CD14-positive monocyte (primary cell): ENCODE measurements at regions not wholly inside any gene's neighbourhood (a gene's known extent, or its start where the extent isn't known, plus 50 kb on each side); places are given as distances from the start of the nearest gene placed in this dataset.
"Not testable (repeated sequence)": the region's sequence is repeated elsewhere in the genome, so short reads cannot be mapped to it uniquely, and the experiment has no call there.

ENCODE experiments used
- DNase-seq, 3 donors: peaks; one replicate each; pipeline ENCODE4 v3.0.0-alpha.2; 2011 to 2022
- H2AFZ ChIP-seq: 2 replicates; pipeline ENCODE4 v1.6.0; 2012; ENCODE audit warnings: mild to moderate bottlenecking, low read depth, low read length, inconsistent platforms; ENCODE audit not compliant: insufficient read depth, poor library complexity, severe bottlenecking
- H3K27ac ChIP-seq, 2 donors: 1 replicate in 1 of 2; 2 replicates in 1 of 2; pipeline ENCODE4 v1.5.1; 2012 to 2013; ENCODE audit warnings: low read length in 2 of 2, control low read depth in 1 of 2, inconsistent platforms in 1 of 2, low read depth in 1 of 2, mild to moderate bottlenecking in 1 of 2
- H3K27me3 ChIP-seq, 2 donors: one replicate each; pipeline versions ENCODE4 v1.6.0 to v1.6.1; 2011 to 2013; ENCODE audit warnings: low read length in 2 of 2; ENCODE audit not compliant: control insufficient read depth in 2 of 2, insufficient read depth in 2 of 2
- H3K36me3 ChIP-seq, 2 donors: replicated peaks in 1 of 2; 1 replicate in 1 of 2; 2 replicates in 1 of 2; pipeline versions ENCODE4 v1.5.1 to v1.6.1; 2012 to 2013; ENCODE audit warnings: low read length in 2 of 2, control low read depth in 1 of 2, inconsistent platforms in 1 of 2, mild to moderate bottlenecking in 1 of 2; ENCODE audit not compliant: insufficient read depth in 2 of 2, control insufficient read depth in 1 of 2
- H3K4me1 ChIP-seq, 2 donors: 1 replicate in 1 of 2; 2 replicates in 1 of 2; pipeline versions ENCODE4 v1.5.1 to v1.6.1; 2012 to 2013; ENCODE audit warnings: low read length in 2 of 2, control low read depth in 1 of 2, inconsistent platforms in 1 of 2, mild to moderate bottlenecking in 1 of 2, moderate library complexity in 1 of 2; ENCODE audit not compliant: insufficient read depth in 2 of 2, control insufficient read depth in 1 of 2
- H3K4me2 ChIP-seq: replicated peaks from 2 replicates; pipeline ENCODE3; 2012; ENCODE audit warnings: low read length, moderate library complexity, mild to moderate bottlenecking; ENCODE audit not compliant: poor library complexity, severe bottlenecking; ENCODE audit errors: extremely low read depth
- H3K4me3 ChIP-seq, 3 experiments: fragments of 200-600 bp in 1 of 3; sonication (generic) in 1 of 3; replicated peaks in 1 of 3; 1 replicate in 2 of 3; 2 replicates in 1 of 3; pipeline ENCODE4 v1.5.1; 2011 to 2013; ENCODE audit warnings: low read length in 3 of 3, mild to moderate bottlenecking in 3 of 3, control low read depth in 2 of 3, low read depth in 2 of 3, inconsistent platforms in 1 of 3, moderate library complexity in 1 of 3
- H3K79me2 ChIP-seq: 2 replicates; pipeline ENCODE4 v1.6.0; 2012; ENCODE audit warnings: mild to moderate bottlenecking, control low read depth, inconsistent platforms, low read length, moderate library complexity; ENCODE audit not compliant: insufficient read depth
- H3K9ac ChIP-seq: 2 replicates; pipeline ENCODE4 v1.6.0; 2017; ENCODE audit warnings: low read length, mild to moderate bottlenecking; ENCODE audit not compliant: insufficient read depth, poor library complexity, severe bottlenecking
- H3K9me3 ChIP-seq, 2 donors: replicated peaks in 1 of 2; 1 replicate in 1 of 2; 2 replicates in 1 of 2; pipeline versions ENCODE4 v1.5.1 to v1.6.1; 2012 to 2013; ENCODE audit warnings: low read length in 2 of 2, control low read depth in 1 of 2; ENCODE audit not compliant: control insufficient read depth in 1 of 2, insufficient read depth in 1 of 2
- H4K20me1 ChIP-seq: 2 replicates; pipeline ENCODE4 v1.6.0; 2012; ENCODE audit warnings: mild to moderate bottlenecking, low read length, control low read depth, moderate library complexity; ENCODE audit not compliant: insufficient read depth
- H3K27ac Mint-ChIP-seq, 7 donors: one replicate each; pipeline ENCODE4 v1.8.0; 2020; ENCODE audit warnings: mild to moderate bottlenecking in 7 of 7, mixed read lengths in 7 of 7, moderate library complexity in 6 of 7, inconsistent platforms in 2 of 7
- H3K27me3 Mint-ChIP-seq, 3 donors: one replicate each; pipeline ENCODE4 v1.8.0; 2021 to 2022; ENCODE audit warnings: low read depth in 3 of 3, mild to moderate bottlenecking in 3 of 3, mixed read lengths in 3 of 3, moderate library complexity in 3 of 3, inconsistent platforms in 1 of 3
- H3K36me3 Mint-ChIP-seq, 2 donors: one replicate each; pipeline ENCODE4 v1.8.0; 2020; ENCODE audit warnings: mixed read lengths in 2 of 2, inconsistent platforms in 1 of 2, mild to moderate bottlenecking in 1 of 2
- H3K4me1 Mint-ChIP-seq: one replicate; pipeline ENCODE4 v1.8.0; 2020; ENCODE audit warnings: mild to moderate bottlenecking, mixed read lengths
- H3K4me3 Mint-ChIP-seq, 2 donors: one replicate each; pipeline ENCODE4 v1.8.0; 2020; ENCODE audit warnings: mild to moderate bottlenecking in 2 of 2, mixed read lengths in 2 of 2, moderate library complexity in 1 of 2
- H3K9me3 Mint-ChIP-seq, 7 donors: one replicate each; pipeline ENCODE4 v1.8.0; 2020 to 2022; ENCODE audit warnings: mixed read lengths in 7 of 7, mild to moderate bottlenecking in 6 of 7, moderate library complexity in 6 of 7, inconsistent platforms in 2 of 7
- CTCF ChIP-seq: fragments of 200-600 bp; IDR thresholded peaks from one replicate; pipeline ENCODE4 v1.8.0; 2022; ENCODE audit warnings: antibody characterized with exemption, mild to moderate bottlenecking
- WGBS: methylation state at CpG from one replicate; pipeline ENCODE4 v1.1.5; 2013; ENCODE audit warnings: missing lambda C conversion rate; ENCODE audit not compliant: insufficient coverage; 5-methylcytosine and 5-hydroxymethylcytosine counted together
- intact Hi-C, 2 donors: fragments of 100-400 bp; cut with micrococcal nuclease; formaldehyde crosslinking; loops; one replicate each; pipeline versions ENCODE4 v1.15.0 to v1.15.1; 2023

- Mint-ChIP-seq H3K4me3 (no peak overlapping the region), H3K9me3 (peaks cover 1 to 16% (median 5%) of the 10 kb centered on the region in 7 donors), H3K27ac (no peak overlapping the region), H3K27me3 (no peaks in the 10 kb centered on the region), H3K36me3 (no peaks in the 10 kb centered on the region), H3K4me1 (no peaks in the 10 kb centered on the region)
- intact Hi-C loops, result no loop called here
- no peaks in the 10 kb centered on the region for H3K27me3 ChIP-seq
- H3K36me3 ChIP-seq, result no peaks in the 10 kb centered on the region
- peaks cover 0 to 17% of the 10 kb centered on the region in 2 donors for H3K9me3 ChIP-seq
- H2AFZ ChIP-seq, result no peak overlapping the region
- TF ChIP-seq CTCF, result no peak
- H3K4me1 ChIP-seq, result no peaks in the 10 kb centered on the region
- H3K27ac ChIP-seq, result no peak overlapping the region
- H3K4me3 ChIP-seq, result no peak overlapping the region
- DNase-seq, result no peak
- no peak overlapping the region for H3K4me2 ChIP-seq
- H3K9ac ChIP-seq, result no peak overlapping the region
- no peaks in the 10 kb centered on the region for H4K20me1 ChIP-seq
- H3K79me2 ChIP-seq, result no peaks in the 10 kb centered on the region
Measured at GRCh38 chr5:20307391-20307790, 319.4 kb upstream of the CDH18 start.

- intact Hi-C loops, result no loop called here
Measured at GRCh38 chr5:20305463-20305862, 317.5 kb upstream of the CDH18 start.

GRCh38 chr5:20304570-20304969, 316.6 kb upstream of the CDH18 start:
- intact Hi-C loops, H3K4me3 Mint-ChIP-seq, H3K4me2 ChIP-seq, H3K27me3 ChIP-seq, H3K27ac ChIP-seq, H4K20me1 ChIP-seq, H3K36me3 Mint-ChIP-seq, H3K9ac ChIP-seq, H3K27me3 Mint-ChIP-seq, DNase-seq, H3K36me3 ChIP-seq, H3K4me3 ChIP-seq, H3K79me2 ChIP-seq, H3K27ac Mint-ChIP-seq, H3K4me1 Mint-ChIP-seq, H2AFZ ChIP-seq, H3K4me1 ChIP-seq: not testable (repeated sequence)
- WGBS, result 88% methylated on average over 4 of the region's 11 CpGs
- peaks cover 0 to 17% of the 10 kb centered on the region in 2 donors for H3K9me3 ChIP-seq
- peaks cover 0 to 16% (median 4%) of the 10 kb centered on the region in 7 donors for H3K9me3 Mint-ChIP-seq

More at GRCh38 chr5:20305463-20305862, 317.5 kb upstream of the CDH18 start:
- no peaks in the 10 kb centered on the region for H3K36me3 Mint-ChIP-seq
- no peak overlapping the region for H3K4me3 Mint-ChIP-seq
- Histone ChIP-seq H3K4me1 (no peaks in the 10 kb centered on the region), H3K27me3 (no peaks in the 10 kb centered on the region), H3K9me3 (peaks cover 0 to 17% of the 10 kb centered on the region in 2 donors), H3K27ac (no peak overlapping the region), H3K4me2 (no peak overlapping the region), H3K9ac (no peak overlapping the region), H3K79me2 (no peaks in the 10 kb centered on the region), H2AFZ (no peak overlapping the region), H4K20me1 (no peaks in the 10 kb centered on the region), H3K4me3 (no peak overlapping the region), H3K36me3 (no peaks in the 10 kb centered on the region)
- peaks cover 0 to 15% (median 4%) of the 10 kb centered on the region in 7 donors for H3K9me3 Mint-ChIP-seq
- no peaks in the 10 kb centered on the region for H3K4me1 Mint-ChIP-seq
- H3K27ac Mint-ChIP-seq, result no peak overlapping the region
- 97% methylated on average over 41 of the region's 44 CpGs for WGBS
- no peak for DNase-seq
- no peaks in the 10 kb centered on the region for H3K27me3 Mint-ChIP-seq
- no peak for TF ChIP-seq CTCF
